Activated CD8-positive, alpha-beta memory T cell treated with anti-CD3 and anti-CD28 coated beads, Interleukin-2, amount 50 U/mL, for 4 hours (primary cell): ENCODE measurements at regions not wholly inside any gene's neighbourhood (a gene's known extent, or its start where the extent isn't known, plus 50 kb on each side); places are given as distances from the start of the nearest gene placed in this dataset.

Source experiments
- DNase-seq: peaks from one replicate; pipeline ENCODE4 v3.0.0-alpha.2; 2020

DNA sequence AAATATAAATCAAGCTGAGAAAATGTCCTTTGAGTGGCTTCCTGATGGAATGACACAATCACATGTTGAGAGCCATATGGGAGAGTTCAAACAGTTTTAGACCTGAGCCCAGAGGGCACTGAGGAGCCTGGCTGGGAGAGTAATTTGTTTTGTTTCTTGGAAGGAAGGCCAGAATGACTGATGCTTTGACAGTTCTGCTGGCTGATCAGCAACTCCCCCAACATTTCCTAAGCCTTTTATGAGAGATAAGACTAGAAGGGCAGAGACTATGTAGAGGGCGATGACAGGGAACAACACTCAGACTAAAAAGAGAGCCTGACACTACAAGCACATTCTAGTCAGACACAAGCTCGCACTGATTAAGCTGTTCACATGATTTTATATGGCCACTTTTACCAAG, 169.2 kb downstream of the COX7C start:
- no peak for DNase-seq

DNA sequence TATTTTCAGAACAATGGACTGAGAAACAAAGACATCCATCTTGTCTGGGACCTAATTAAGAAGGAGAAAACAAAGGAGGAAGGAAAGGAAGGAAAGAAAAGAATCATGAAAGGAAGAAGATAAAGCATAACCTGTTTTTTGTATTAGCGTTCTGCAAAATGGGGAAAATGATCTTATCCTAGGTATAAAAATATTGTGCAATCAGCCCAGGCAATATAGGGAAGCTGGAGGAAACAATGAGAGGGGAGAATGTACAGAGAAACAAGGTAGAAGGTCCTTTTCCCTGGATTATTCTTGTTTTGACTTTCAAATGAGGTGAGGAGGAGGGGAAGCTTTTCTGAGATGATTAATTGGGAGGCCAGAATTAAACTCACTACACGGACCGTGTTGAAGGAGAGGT, 177.9 kb downstream of the COX7C start:
- no peak for DNase-seq

DNA sequence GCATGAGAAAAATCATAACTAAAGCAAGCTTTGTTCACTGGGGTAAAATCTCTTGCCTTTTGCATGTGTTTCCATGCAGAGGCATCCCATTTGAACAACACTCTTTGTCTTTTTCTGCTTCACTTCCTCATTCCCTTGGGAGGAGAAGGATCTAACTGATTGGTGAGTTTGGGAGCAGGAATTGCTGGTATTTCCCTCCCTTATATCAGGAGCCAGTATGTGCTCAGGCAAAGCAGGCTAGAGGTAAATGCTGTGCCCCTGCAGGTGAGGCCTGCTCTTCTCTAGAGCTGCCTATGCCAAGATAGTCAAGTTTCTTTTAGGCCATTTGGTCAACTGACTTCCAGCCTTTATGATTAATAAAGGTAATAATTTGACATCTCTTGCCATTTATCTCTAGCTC, 179.9 kb downstream of the COX7C start:
- no peak for DNase-seq

DNA sequence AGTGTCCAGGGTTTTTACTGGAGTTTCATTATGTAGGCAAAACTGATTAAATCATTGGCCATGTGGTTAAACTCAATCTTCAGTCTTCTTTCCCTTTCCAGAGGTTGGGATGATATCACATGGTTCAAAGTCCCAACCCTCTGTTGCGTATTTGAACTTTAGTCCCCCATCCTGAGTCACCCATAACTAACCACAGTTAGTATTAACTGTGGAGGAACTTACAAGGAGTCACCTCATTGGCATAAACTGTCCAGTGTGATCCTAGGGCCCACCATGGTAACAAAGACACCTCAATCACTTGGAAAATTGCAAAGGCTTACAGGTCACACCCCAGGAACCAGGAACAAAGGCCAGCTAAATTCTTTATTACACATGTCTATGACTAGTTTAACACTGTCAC, 188.5 kb downstream of the COX7C start:
- no peak for DNase-seq

DNA sequence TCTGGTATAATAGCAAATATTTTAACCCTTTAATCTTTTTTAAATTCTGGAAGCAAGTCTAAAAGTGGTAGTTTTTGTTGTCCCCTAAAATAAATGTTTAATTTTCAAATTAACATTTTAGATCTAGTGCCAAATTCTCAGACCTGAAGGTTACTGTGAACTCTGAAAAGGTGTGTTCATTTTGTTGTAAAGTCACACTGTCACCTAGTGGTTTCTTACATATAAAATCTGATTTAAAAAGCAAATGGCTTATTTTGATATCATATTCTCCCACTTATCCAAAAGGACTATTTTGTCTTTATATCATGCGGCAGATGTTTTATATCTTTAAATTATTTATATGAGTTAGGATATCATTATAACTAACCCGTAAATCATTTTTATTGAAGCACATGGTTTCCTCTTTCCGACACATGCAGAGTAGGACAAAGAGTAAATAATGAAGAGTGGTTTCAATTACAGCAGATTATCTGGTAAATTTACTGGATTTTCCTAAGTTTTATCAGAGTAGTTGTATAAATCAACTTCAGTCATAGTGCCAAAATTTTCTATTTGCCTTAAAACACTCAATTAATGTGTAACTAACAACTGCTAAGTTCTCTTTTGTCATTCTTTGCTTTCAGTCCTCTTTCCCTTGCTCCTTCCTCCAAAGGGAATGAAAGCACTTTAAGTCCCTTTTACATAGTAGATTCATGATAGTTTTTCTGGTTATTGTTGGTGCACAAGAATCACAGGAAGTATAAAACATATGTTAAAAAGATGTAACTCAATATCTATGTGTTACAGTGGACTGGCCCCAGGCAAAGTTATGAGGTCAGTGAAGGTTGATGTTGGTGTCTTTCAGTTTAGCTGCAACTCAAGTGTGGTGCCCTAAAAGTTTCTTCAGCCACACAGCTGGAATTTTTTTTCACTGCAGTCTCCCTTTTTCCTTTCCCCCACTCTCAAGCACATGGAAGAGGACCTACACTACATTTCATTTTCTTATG, 189.6 kb downstream of the COX7C start:
- no peak for DNase-seq

DNA sequence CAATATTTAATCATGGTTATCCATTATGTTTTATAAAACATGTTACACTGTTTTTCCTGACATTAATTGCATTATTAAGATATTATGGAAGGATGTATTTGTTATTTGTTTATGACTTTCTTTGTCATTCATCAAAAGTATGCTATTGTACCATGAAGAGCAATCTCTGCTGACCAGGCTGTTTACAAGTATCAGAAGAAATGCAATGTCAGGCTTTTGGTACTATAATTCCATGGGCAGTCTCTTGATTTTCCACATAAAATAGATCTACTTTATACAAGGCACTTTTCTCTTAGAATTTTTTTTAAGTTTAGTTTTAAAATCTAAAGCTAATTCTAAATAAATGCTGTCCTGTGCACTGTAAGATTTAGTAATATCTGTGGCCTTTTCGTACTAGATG, 196.6 kb downstream of the COX7C start:
- no peak for DNase-seq

DNA sequence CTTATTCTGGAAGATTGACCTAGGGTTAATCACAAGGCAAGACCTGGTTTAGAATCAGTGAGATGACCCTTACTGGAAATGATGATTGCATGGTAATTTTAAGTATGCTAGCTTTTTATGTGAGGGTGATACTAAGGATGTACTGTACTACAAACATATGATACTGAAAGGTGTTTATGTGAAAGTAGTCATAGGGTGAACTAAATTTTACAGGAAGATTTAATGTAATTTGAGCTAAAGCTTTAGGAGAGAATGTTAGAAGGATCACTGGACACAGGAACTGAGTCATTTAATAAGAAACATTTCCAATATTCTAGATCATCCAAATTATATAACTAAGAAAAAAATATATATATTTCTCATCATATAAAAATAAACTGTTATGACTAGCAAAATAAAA, 197.2 kb downstream of the COX7C start:
- DNase-seq: no peak

DNA sequence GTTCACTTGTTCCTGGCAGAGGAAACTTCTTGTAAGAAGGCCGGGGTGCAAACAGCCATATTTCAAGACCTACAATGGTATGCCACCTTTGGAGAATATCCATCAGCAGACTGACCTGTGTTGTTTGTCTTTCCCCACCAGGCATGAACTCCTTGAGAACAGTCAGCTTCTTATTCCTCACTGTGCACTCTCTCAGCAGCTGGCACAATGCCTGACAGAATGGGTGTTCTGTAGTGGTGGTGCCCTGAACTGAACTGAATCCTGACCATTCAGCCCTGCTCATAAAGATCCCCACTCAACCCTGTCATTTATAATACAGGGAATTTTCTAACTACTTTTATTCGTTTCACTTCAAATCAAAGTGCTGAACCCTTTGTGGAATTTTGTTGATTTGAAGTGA, 206.9 kb downstream of the COX7C start:
- DNase-seq: no peak

DNA sequence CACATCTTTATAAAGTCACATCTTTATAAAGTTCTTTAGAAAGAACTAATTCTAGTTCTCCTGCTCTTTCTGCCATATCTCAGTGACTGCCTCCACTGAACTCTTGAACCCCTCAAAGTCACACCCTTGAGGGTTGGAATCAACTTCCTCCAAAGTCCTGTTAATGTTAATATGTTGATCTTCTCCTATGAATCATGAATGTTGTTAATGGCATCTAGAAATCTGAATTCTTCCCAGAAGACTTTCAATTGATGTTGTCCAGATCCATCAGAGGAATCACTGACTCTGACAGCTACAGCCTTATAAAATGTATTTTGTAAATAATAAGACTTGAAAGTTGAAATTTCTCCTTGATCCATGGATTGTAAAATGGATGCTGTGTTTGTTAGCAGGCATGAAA, 213.4 kb downstream of the COX7C start:
- DNase-seq: no peak

DNA sequence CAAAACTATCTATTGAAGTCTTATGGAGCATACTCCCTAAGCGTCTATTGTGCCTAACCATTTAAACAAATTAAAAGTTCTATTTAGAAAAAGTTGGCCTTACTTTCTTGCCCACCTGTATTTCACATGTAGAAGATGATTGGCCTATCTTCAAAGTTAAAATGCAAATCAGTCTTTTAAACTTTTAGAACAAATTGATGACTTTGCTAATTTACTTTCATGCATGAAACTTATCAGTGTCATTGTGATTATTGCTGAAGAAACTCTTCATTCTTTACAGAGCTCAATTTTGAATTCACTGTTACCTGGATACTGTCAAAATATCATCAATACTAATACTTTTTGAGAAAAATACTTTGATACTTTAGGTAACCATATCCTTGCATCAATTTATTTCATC, 216.1 kb downstream of the COX7C start:
- no peak for DNase-seq

DNA sequence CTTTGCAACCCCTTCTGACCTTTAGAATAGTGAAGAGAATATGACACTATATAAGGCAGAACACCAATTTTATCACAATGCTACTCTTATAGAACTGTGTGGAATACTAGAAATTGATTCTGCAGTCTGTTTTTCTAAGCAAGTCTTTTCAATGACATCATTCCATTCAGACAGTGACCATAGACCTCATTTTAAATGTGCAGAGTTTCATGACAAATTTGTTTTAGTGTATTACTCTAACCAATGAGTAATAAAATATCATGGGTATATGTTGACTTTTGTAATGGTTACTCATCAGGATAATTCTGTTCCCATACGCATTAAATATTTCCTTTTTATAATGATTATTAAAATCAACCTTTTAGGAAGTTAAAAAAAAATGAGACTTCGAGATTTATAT, 219.9 kb downstream of the COX7C start:
- no peak for DNase-seq

DNA sequence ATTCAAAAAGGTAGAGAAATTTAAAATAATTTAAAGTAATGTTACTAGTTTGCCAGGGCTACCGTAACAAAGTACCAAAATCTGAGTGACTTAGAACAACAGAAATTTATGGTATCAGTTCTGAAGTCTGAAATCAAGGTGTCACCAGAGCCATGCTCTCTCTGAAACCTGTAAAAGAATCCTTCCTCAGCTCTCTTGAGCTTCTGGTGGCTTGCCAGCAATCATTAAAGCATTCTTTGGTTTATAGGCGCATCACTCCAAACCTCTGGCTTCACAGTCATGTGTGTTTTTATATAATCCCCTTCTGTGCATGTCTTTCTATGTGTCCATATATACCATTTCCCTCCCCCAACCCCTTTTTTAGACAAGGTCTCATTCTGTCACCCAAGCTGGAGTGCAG, 220.3 kb downstream of the COX7C start:
- no peak for DNase-seq

DNA sequence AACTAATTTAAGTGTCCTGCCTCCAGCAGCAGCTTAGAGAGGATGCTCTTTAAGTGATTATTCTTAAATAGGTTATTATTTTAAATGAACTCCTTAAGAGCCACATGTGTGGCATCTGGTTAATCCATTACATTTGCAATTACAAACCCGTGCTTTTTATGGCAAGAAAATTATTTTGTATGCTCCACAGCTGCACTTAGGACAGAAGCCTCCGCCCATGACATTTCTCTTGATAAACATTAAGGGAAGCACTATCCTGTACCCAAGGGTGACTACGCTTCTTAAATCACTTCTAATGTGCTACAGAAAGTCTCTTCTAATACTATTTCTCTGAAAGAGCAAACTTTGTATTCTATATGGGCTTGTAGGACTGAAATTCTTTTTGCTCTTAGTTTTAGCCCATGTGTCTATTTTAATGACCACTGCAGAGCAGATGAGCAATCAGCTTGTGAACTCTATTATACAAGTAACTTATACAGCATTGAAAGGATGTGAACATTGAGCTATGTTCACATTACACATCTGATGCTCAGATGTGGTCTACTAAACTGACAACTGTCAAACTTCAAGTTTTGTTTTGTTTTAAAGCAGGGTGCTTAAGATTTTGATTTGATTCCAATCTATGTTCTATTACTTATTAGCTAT, 223.4 kb downstream of the COX7C start:
- DNase-seq: no peak

DNA sequence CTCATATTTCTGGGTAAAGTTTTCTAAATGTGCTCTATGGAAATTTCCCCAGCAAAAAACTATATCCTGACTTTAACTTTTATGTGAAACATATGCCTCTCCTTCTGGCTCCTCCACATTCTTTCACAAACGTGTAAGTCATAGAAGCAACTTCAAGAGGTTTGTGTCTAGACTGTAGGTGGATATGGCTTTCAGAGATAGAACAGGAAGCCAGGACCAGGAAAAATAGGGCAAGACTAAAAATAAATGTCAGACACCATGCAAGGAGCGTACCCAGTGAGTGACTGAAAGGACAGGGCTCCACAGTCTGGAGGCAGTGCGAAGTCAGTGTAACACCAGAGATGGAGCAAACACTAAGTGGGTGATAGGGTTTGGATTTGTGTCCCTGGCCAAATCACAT, 240.7 kb downstream of the COX7C start:
- DNase-seq: no peak

DNA sequence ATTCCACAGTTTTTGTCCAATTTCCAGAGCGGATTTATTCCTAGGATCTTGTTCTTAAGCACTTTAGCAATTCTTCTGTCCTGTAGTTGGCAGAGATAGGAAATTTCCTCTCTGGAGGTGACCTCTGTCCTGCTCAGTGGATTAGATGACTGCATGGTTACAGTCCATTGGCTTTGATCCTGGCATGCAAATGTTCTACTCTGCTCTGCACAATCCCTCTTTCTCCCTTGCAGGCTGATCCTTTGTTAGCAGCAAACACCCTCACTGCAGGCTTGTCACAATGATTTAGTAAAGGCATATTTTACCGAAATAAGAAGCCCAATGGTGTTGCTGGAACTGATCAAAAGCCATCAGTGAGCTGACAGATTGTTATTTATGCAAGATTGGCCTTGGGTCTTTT, 243.8 kb downstream of the COX7C start:
- no peak for DNase-seq

DNA sequence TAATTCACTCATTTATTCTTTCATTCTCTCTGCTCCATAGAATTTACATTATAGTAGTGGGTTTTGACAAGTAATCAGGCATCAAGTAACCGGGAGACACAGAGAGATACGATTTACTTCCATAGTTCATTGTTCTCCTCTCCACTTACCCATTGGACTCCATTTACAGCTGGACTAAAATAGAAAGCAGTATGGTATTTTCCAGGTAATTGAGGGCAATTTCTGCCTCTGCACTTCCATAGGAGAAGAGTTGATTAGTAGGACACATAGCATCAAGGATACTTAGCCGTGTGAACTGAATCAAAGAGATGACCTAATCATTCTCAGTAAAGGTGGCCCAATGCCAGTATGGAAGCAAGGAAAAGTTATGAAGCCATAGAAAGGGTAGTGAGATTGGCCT, 244.4 kb downstream of the COX7C start:
- no peak for DNase-seq

DNA sequence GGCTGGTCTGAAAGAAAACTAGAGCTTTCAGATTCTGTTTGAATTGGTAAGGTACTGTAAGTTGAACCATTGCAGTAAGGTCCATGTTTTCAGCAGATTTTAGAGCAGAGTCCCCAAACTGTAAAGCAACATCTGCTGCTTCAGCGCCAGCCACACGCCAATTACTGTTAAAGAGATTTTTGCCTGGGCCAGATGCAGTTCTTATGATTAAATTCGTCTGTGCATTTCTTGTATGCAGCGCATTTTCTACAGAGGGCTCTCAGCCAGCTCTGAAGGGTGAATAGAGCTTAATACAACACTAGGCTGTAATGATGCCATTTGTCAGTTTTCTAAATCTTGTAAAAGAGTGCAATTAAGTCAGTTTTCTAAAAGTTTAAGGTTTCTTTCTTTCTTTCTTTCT, 246.3 kb downstream of the COX7C start:
- DNase-seq: no peak

DNA sequence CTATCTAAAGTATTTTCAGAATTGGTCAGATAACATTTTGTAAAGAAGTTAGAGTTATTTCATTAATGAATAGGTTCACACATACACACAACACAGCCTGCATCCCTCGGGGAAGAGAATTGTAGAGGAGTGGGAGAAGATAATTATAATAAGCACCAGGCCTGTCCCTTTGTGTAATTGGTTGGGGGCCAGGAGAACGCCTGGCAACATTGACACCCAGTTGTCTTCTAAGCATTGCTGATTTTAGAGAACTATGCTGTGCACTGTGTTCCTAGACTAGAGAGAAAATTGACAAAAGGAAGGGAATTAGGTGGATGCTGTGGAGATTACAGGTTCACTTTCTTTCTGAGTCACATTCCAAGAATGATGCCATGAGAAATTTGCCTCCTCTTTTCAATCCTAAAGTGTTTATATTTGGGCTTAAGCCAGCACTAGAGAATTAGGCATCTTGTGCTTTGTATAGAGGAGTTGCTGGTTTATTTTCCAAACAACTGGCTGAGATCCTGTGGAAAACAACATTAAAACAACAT, 247.6 kb downstream of the COX7C start:
- no peak for DNase-seq

DNA sequence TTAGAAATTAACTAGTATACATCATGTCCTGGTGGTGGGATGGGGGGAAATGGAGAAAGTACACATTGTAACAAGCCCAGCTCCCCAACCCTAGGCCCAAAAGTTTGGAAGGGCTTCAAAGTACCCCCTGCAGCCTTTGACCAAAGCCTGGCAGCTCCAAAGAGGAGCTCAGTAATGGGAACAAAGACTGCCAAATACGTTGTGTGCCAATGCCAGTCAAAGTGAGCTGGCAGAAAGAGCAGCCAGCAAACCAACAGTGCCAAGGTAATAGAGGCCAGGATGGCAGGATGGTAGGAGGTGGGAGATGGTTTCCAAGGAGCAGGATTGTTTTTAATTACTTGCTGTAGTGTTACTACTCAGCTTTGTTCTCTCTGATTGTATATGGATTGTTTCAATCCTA, 248.3 kb downstream of the COX7C start:
- DNase-seq: no peak

DNA sequence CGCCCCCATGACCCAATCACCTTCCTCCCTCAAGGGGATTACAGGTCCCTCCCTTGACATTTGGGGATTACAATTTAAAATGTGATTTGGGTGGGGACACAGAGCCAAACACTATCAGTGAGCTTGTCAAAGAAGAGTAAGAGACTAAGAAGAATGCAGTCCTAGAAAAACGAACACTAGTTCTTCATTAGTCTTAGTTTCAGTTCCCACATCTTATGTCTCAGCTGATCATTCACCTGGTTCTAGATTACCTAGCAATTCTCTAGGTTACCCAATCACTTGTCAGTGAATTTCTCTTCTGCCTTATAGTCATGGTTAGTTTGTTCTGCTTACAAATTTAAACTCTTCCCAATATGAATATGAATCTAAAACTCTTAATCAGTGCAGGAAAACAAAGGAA, 251.5 kb downstream of the COX7C start:
- DNase-seq: no peak

DNA sequence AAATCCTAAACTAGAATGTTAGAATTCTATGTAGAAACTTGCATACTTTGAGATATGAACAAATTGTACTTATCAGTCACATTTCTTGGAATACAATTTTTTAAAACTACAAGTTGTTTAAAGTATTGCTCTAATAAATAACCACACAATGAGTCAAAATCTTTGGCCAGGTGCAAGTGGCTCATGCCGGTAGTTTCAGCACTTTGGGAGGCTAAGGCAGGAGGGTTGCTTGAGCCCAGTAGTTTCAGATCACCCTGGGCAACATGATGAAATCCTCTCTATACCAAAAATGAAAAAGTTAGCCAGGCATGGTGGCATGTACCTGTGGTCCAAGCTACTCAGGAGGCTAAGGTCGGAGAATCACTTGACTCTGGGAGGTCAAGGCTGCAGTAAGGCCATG, 257.8 kb downstream of the COX7C start:
- no peak for DNase-seq

DNA sequence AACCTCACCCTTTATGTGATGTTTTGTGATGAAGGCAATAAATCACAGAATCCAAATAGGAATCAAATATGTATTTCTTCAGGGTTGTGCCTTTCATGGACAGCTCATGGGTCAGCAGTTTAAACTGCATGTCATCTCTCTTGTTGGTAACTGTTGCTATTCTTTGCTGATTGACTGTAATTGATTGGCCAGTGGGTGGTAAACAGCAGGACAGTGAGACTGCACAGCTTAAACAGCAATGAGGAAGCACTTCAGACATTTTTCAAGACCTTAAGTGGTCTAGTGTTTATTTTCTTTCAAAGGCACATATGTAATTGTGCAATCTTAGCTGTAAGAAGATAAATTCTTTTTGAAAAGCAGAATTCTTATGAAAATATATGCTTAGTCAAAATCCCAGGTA, 260.5 kb downstream of the COX7C start:
- no peak for DNase-seq

DNA sequence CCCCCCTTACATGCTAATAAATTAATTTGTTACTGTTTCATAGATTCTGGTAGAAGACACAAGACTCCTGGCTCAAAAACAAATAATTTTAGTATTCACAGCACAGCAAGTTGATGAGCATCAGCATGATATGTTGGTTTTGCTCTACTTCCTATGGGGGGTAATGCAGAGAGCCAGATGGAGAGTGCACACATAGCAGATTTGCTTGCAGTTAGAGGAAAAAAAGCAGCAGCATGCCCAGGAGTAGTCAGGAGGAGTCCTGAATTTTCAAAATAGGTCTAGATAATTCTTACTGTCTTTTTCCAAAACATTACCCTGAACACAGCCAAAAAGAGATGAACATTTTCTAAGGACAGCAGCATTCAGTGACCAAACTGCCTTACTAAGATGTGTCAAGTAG, 261.3 kb downstream of the COX7C start:
- no peak for DNase-seq

DNA sequence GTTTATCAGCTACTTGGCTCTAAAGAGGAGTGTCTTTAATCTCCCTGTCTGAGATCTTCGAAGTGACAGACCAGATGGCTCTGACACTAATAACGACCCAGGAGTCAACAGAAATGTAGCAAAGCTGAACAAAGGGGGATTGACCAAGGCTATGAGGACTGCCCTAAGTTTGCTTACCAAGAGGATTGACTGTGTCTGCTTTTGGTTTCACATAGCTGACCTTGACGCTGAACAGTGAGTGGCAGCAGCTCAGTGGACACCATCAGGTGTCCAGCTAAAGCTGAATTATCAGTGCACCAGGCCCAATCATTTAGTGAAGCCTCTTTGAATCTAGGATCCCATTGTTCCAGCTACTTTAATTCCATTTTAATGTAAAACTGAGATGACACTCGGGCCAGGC, 262.6 kb downstream of the COX7C start:
- DNase-seq: no peak
